IMR-90 (cell line): ENCODE measurements at regions not wholly inside any gene's neighbourhood (a gene's known extent, or its start where the extent isn't known, plus 50 kb on each side); places are given as distances from the start of the nearest gene placed in this dataset.

ENCODE experiments used
- ATAC-seq: fragments of 200-7000 bp; cut with Tn5 transposase; 2 replicates; pipeline ENCODE4 v1.9.1; 2020; ENCODE audit warnings: low read depth, mild to moderate bottlenecking, moderate library complexity
- BruUV-seq: library from RNA; stranded (reverse); fragments of 400-500 nt; replicated peaks from 2 replicates; lab custom pipeline; 2021; lab: Mats Ljungman, UMichigan
- CTCF ChIA-PET: fragments of 300-600 bp; formaldehyde crosslinking; extraction: SDS; loops from one replicate; lab custom pipeline; 2021; ENCODE audit warnings: antibody characterized with exemption; lab: Yijun Ruan, JAX
- POLR2A ChIA-PET: fragments of 300-600 bp; sonication (Branson Sonifier 250); formaldehyde crosslinking; loops from one replicate; lab custom pipeline; 2022; ENCODE audit warnings: antibody characterized with exemption; ENCODE audit not compliant: unreplicated experiment; lab: Charles Lee
- DNase-seq: peaks from one replicate; pipeline ENCODE4 v3.0.0; 2013
- H2AFZ ChIP-seq: replicated peaks from 2 replicates; pipeline ENCODE3; 2013; ENCODE audit warnings: low read length, mild to moderate bottlenecking; ENCODE audit not compliant: poor library complexity
- H2AK5ac ChIP-seq: 2 replicates; pipeline ENCODE4 v1.6.1; 2013; ENCODE audit warnings: low read depth, low read length, inconsistent platforms
- H2AK9ac ChIP-seq: replicated peaks from 2 replicates; pipeline ENCODE3; 2013; ENCODE audit warnings: mild to moderate bottlenecking, low read depth, low read length, moderate library complexity; ENCODE audit not compliant: poor library complexity
- H2BK120ac ChIP-seq: 2 replicates; pipeline ENCODE4 v1.6.1; 2013; ENCODE audit warnings: low read depth, low read length, inconsistent platforms
- H2BK15ac ChIP-seq: 3 replicates; pipeline ENCODE4 v1.6.1; 2013; ENCODE audit warnings: low read depth, low read length, inconsistent platforms
- H2BK20ac ChIP-seq: 2 replicates; pipeline ENCODE4 v1.6.1; 2013; ENCODE audit warnings: low read depth, mild to moderate bottlenecking, inconsistent platforms, low read length, moderate library complexity
- H2BK5ac ChIP-seq: 2 replicates; pipeline ENCODE4 v1.6.1; 2013; ENCODE audit warnings: mild to moderate bottlenecking, low read depth, low read length, inconsistent platforms; ENCODE audit not compliant: poor library complexity, severe bottlenecking
- H3K14ac ChIP-seq: replicated peaks from 2 replicates; pipeline ENCODE4 v1.6.1; 2013; ENCODE audit warnings: low read depth, low read length, inconsistent platforms
- H3K18ac ChIP-seq: 2 replicates; pipeline ENCODE4 v1.6.1; 2013; ENCODE audit warnings: low read depth, low read length, control low read depth
- H3K23ac ChIP-seq: 2 replicates; pipeline ENCODE4 v1.6.1; 2013; ENCODE audit warnings: low read depth, low read length, inconsistent platforms
- H3K27ac ChIP-seq: 2 replicates; pipeline ENCODE4 v1.5.1; 2013; ENCODE audit warnings: mild to moderate bottlenecking, control low read depth, low read length; ENCODE audit not compliant: insufficient read depth
- H3K27me3 ChIP-seq: 2 replicates; pipeline ENCODE4 v1.6.1; 2013; ENCODE audit warnings: low read length; ENCODE audit not compliant: control insufficient read depth, insufficient read depth
- H3K36me3 ChIP-seq: 2 replicates; pipeline ENCODE4 v1.6.1; 2013; ENCODE audit warnings: low read length, mixed read lengths; ENCODE audit not compliant: control insufficient read depth, insufficient read depth
- H3K4ac ChIP-seq: 2 replicates; pipeline ENCODE4 v1.6.1; 2013; ENCODE audit warnings: low read depth, low read length, inconsistent platforms
- H3K4me1 ChIP-seq: 2 replicates; pipeline ENCODE4 v1.6.1; 2013; ENCODE audit warnings: low read length, mixed read lengths; ENCODE audit not compliant: control insufficient read depth, insufficient read depth
- H3K4me2 ChIP-seq: 2 replicates; pipeline ENCODE4 v1.6.1; 2013; ENCODE audit warnings: low read depth, mild to moderate bottlenecking, control low read depth, low read length, moderate library complexity
- H3K4me3 ChIP-seq: 2 replicates; pipeline ENCODE4 v1.5.1; 2013; ENCODE audit warnings: low read depth, mild to moderate bottlenecking, control low read depth, low read length, moderate library complexity; ENCODE audit not compliant: insufficient read depth
- H3K56ac ChIP-seq: 2 replicates; pipeline ENCODE4 v1.6.1; 2013; ENCODE audit warnings: low read length, inconsistent platforms; ENCODE audit not compliant: insufficient read depth; ENCODE audit errors: extremely low read depth
- H3K79me1 ChIP-seq, 2 experiments: 2 replicates each; pipeline ENCODE4 v1.6.1; 2013; ENCODE audit warnings: low read length in 2 of 2, inconsistent platforms in 1 of 2, low read depth in 1 of 2
- H3K9ac ChIP-seq: 2 replicates; pipeline ENCODE4 v1.6.1; 2013; ENCODE audit warnings: low read depth, low read length, control low read depth
- H3K9me1 ChIP-seq: 2 replicates; pipeline ENCODE4 v1.6.1; 2013; ENCODE audit warnings: low read length, inconsistent platforms; ENCODE audit not compliant: insufficient read depth
- H3K9me3 ChIP-seq: 2 replicates; pipeline ENCODE4 v1.6.1; 2013; ENCODE audit warnings: low read length; ENCODE audit not compliant: control insufficient read depth, insufficient read depth
- H4K20me1 ChIP-seq: 2 replicates; pipeline ENCODE4 v1.6.1; 2013; ENCODE audit warnings: low read length, inconsistent platforms; ENCODE audit not compliant: insufficient read depth
- H4K5ac ChIP-seq: 2 replicates; pipeline ENCODE4 v1.6.1; 2013; ENCODE audit warnings: mild to moderate bottlenecking, low read depth, low read length, control low read depth
- H4K8ac ChIP-seq, 2 experiments: 2 replicates each; pipeline ENCODE4 v1.6.1; 2013; ENCODE audit warnings: low read depth in 2 of 2, low read length in 2 of 2, control low read depth in 1 of 2, inconsistent platforms in 1 of 2
- H4K91ac ChIP-seq: 2 replicates; pipeline ENCODE4 v1.6.1; 2013; ENCODE audit warnings: low read depth, low read length, inconsistent platforms; ENCODE audit not compliant: insufficient read depth
- BHLHE40 ChIP-seq: fragments of 150-350 bp; IDR thresholded peaks from 2 replicates; pipeline ENCODE4 v1.6.1; 2016; ENCODE audit warnings: mild to moderate bottlenecking, low read depth, low read length
- CEBPB ChIP-seq: IDR thresholded peaks from 2 replicates; pipeline ENCODE4 v1.6.1; 2012; ENCODE audit warnings: low read depth, low read length, improper control_type of control experiment
- CTCF ChIP-seq: conservative IDR thresholded peaks from 2 replicates; pipeline ENCODE4 v1.5.1; 2012; ENCODE audit warnings: mild to moderate bottlenecking, low read depth, low read length, improper control_type of control experiment
- ELK1 ChIP-seq: fragments of 150-350 bp; IDR thresholded peaks from 2 replicates; pipeline ENCODE4 v1.6.1; 2016; ENCODE audit warnings: low read depth, mild to moderate bottlenecking, low read length, moderate library complexity, borderline replicate concordance
- FOS ChIP-seq: fragments of 150-350 bp; IDR thresholded peaks from 2 replicates; pipeline ENCODE4 v1.6.1; 2016; ENCODE audit warnings: low read depth, low read length
- MAFK ChIP-seq: IDR thresholded peaks from 2 replicates; pipeline ENCODE4 v1.6.1; 2012; ENCODE audit warnings: low read depth, low read length, improper control_type of control experiment
- MXI1 ChIP-seq: IDR thresholded peaks from 2 replicates; pipeline ENCODE4 v1.6.1; 2012; ENCODE audit warnings: low read depth, mild to moderate bottlenecking, low read length, moderate library complexity, borderline replicate concordance
- NFE2L2 ChIP-seq: fragments of 150-350 bp; IDR thresholded peaks from 2 replicates; pipeline ENCODE4 v1.6.1; 2016; ENCODE audit warnings: low read depth, mild to moderate bottlenecking, low read length
- POLR2A ChIP-seq: IDR thresholded peaks from 2 replicates; pipeline ENCODE4 v1.6.1; 2012; ENCODE audit warnings: mild to moderate bottlenecking, low read depth, low read length
- RCOR1 ChIP-seq: IDR thresholded peaks from 2 replicates; pipeline ENCODE4 v1.6.1; 2012; ENCODE audit warnings: mild to moderate bottlenecking, low read length, improper control_type of control experiment; ENCODE audit not compliant: insufficient replicate concordance
- SMC3 ChIP-seq: fragments of 150-350 bp; IDR thresholded peaks from 2 replicates; pipeline ENCODE4 v1.6.1; 2016; ENCODE audit warnings: low read depth, mild to moderate bottlenecking, antibody characterized with exemption, low read length, moderate library complexity
- USF2 ChIP-seq: fragments of 150-350 bp; IDR thresholded peaks from 2 replicates; pipeline ENCODE4 v1.6.1; 2017; ENCODE audit warnings: mild to moderate bottlenecking, antibody characterized with exemption, low read length, low read depth
- WGBS, 2 experiments: methylation state at CpG; one replicate each; pipeline versions ENCODE4 v1.1.5 to v1.1.7; 2013; ENCODE audit warnings: missing lambda C conversion rate in 2 of 2; ENCODE audit not compliant: insufficient read length in 1 of 2; ENCODE audit errors: extremely low coverage in 2 of 2; 5-methylcytosine and 5-hydroxymethylcytosine counted together
- dilution Hi-C: fragments of 300-500 bp; cut with HindIII; formaldehyde crosslinking; loops from one replicate; pipeline ENCODE4 v1.14.3; 2018; ENCODE audit warnings: low sequenced_read_pairs; ENCODE audit not compliant: unreplicated experiment
- in situ Hi-C: fragments of 300-500 bp; cut with MboI; formaldehyde crosslinking; loops from 3 replicates; pipeline ENCODE4 v1.14.3; 2019; ENCODE audit warnings: low sequenced_read_pairs, inconsistent platforms, mixed read lengths
- intact Hi-C: fragments of 100-400 bp; cut with micrococcal nuclease; formaldehyde crosslinking; loops from 2 replicates; pipeline ENCODE4 v1.10.0; 2022

- no peak overlapping the region for H4K8ac ChIP-seq
- no peak overlapping the region for H3K27ac ChIP-seq
- no peak overlapping the region for H2BK5ac ChIP-seq
- no peak overlapping the region for H3K18ac ChIP-seq
- peak overlapping the region; percentile 45; the same call in 1 of the 2 replicates for H3K23ac ChIP-seq
- in situ Hi-C loops, result no loop called here
- POLR2A ChIA-PET, result no interaction called here
- no peak overlapping the region for H3K4me2 ChIP-seq
- H4K91ac ChIP-seq, result no peak overlapping the region
- H4K20me1 ChIP-seq, result no peaks in the 10 kb centered on the region
- intact Hi-C loops, result no loop called here
- H3K56ac ChIP-seq, result no peak overlapping the region
- H2BK120ac ChIP-seq, result peak overlapping the region; percentile 32
- H2AFZ ChIP-seq, result no peak overlapping the region
- no peak overlapping the region for H3K4me3 ChIP-seq
- H3K9me1 ChIP-seq, result peaks cover 7% of the 10 kb centered on the region
- ATAC-seq, result no peak
- peaks cover 7% of the 10 kb centered on the region for H3K4me1 ChIP-seq
- H2AK5ac ChIP-seq, result peak overlapping the region; percentile 33; the same call in 1 of the 2 replicates
- WGBS, 2 experiments, result no CpG with 5 or more reads among the region's 3 CpGs
- H4K5ac ChIP-seq, result no peak overlapping the region
- dilution Hi-C loops, result no loop called here
- no peak overlapping the region for H2BK20ac ChIP-seq
- H2AK9ac ChIP-seq, result no peak overlapping the region
- no peak for DNase-seq
- CTCF ChIA-PET, result no interaction called here
- no peak overlapping the region for H3K4ac ChIP-seq
- H3K36me3 ChIP-seq, result no peaks in the 10 kb centered on the region
- peak overlapping the region; percentile 15; the same call in 1 of the 3 replicates for H2BK15ac ChIP-seq
- BruUV-seq, result no TSS peak
- H3K79me1 ChIP-seq, result 0 out of 4 replicates have a peak, but pooled peaks cover 0 to 4% of the 10 kb centered on the region in 2 experiments
- no peaks in the 10 kb centered on the region for H3K9me3 ChIP-seq
- TF ChIP-seq ELK1 (no peak), USF2 (no peak), MXI1 (no peak), RCOR1 (no peak), CEBPB (no peak), POLR2A (no peak), SMC3 (no peak), NFE2L2 (no peak), BHLHE40 (no peak), CTCF (no peak), MAFK (no peak), FOS (no peak)
- no peaks in the 10 kb centered on the region for H3K27me3 ChIP-seq
- H3K14ac ChIP-seq, result no peak overlapping the region; the same call in 1 of the 2 replicates
- no peak overlapping the region for H3K9ac ChIP-seq
These were observed 81.3 kb upstream of the KLF6 start for GRCh38 chr10:3866332-3866731.
